H9 (cell line): ENCODE measurements at regions not wholly inside any gene's neighbourhood (a gene's known extent, or its start where the extent isn't known, plus 50 kb on each side); places are given as distances from the start of the nearest gene placed in this dataset.

Experiments
- DNase-seq: peaks from one replicate; pipeline ENCODE4 v3.0.0-alpha.2; 2017
- H2AFZ ChIP-seq: one replicate; pipeline ENCODE4 v1.6.1; 2013; ENCODE audit warnings: mild to moderate bottlenecking, low read length, control low read depth, moderate library complexity
- H2AK5ac ChIP-seq: 2 replicates; pipeline ENCODE4 v1.6.1; 2013; ENCODE audit warnings: low read length, control low read depth, mixed read lengths; ENCODE audit not compliant: insufficient read length
- H2BK120ac ChIP-seq: one replicate; pipeline ENCODE4 v1.6.1; 2013; ENCODE audit warnings: low read depth, mild to moderate bottlenecking, low read length, control low read depth, inconsistent platforms; ENCODE audit not compliant: poor library complexity, severe bottlenecking
- H2BK12ac ChIP-seq: 2 replicates; pipeline ENCODE4 v1.6.1; 2013; ENCODE audit warnings: low read length, control low read depth, mixed read lengths, low read depth; ENCODE audit not compliant: insufficient read length
- H2BK15ac ChIP-seq: 2 replicates; pipeline ENCODE4 v1.6.1; 2013; ENCODE audit warnings: low read depth, low read length, control low read depth
- H2BK20ac ChIP-seq: one replicate; pipeline ENCODE4 v1.6.1; 2013; ENCODE audit warnings: low read depth, mild to moderate bottlenecking, low read length, control low read depth, inconsistent platforms; ENCODE audit not compliant: poor library complexity, severe bottlenecking
- H2BK5ac ChIP-seq: 2 replicates; pipeline ENCODE4 v1.6.1; 2013; ENCODE audit warnings: low read length, control low read depth, mixed read lengths; ENCODE audit not compliant: insufficient read length
- H3K14ac ChIP-seq: 2 replicates; pipeline ENCODE4 v1.6.1; 2013; ENCODE audit warnings: low read length, control low read depth; ENCODE audit not compliant: insufficient read depth
- H3K18ac ChIP-seq: 2 replicates; pipeline ENCODE4 v1.6.1; 2013; ENCODE audit warnings: low read depth, mild to moderate bottlenecking, mixed read lengths, low read length, control low read depth; ENCODE audit not compliant: insufficient read length
- H3K23ac ChIP-seq: 2 replicates; pipeline ENCODE4 v1.6.1; 2013; ENCODE audit warnings: low read length, control low read depth, mixed read lengths, low read depth; ENCODE audit not compliant: insufficient read length
- H3K23me2 ChIP-seq: 2 replicates; pipeline ENCODE4 v1.6.1; 2013; ENCODE audit warnings: low read depth, mild to moderate bottlenecking, mixed read lengths, low read length, control low read depth; ENCODE audit not compliant: insufficient read length, poor library complexity, severe bottlenecking
- H3K27ac ChIP-seq: 2 replicates; pipeline ENCODE4 v1.5.1; 2013; ENCODE audit warnings: low read length, control low read depth, mixed read lengths, low read depth; ENCODE audit not compliant: insufficient read length
- H3K27me3 ChIP-seq: 2 replicates; pipeline ENCODE4 v1.6.1; 2013; ENCODE audit warnings: low read length, control low read depth, inconsistent platforms; ENCODE audit not compliant: insufficient read depth
- H3K4ac ChIP-seq: 2 replicates; pipeline ENCODE4 v1.6.1; 2013; ENCODE audit warnings: low read depth, mild to moderate bottlenecking, control low read depth, inconsistent platforms, low read length, moderate library complexity
- H3K4me1 ChIP-seq: 2 replicates; pipeline ENCODE4 v1.6.1; 2013; ENCODE audit warnings: low read length, control low read depth, inconsistent platforms; ENCODE audit not compliant: insufficient read depth
- H3K4me2 ChIP-seq: 2 replicates; pipeline ENCODE4 v1.6.1; 2013; ENCODE audit warnings: low read length, control low read depth, mixed read lengths; ENCODE audit not compliant: insufficient read length, insufficient read depth
- H3K56ac ChIP-seq: 2 replicates; pipeline ENCODE4 v1.6.1; 2013; ENCODE audit warnings: low read depth, mild to moderate bottlenecking, mixed read lengths, low read length, control low read depth; ENCODE audit not compliant: insufficient read length
- H3K79me1 ChIP-seq: 2 replicates; pipeline ENCODE4 v1.6.1; 2013; ENCODE audit warnings: low read depth, mild to moderate bottlenecking, moderate library complexity, low read length, control low read depth, inconsistent platforms; ENCODE audit not compliant: insufficient read depth, poor library complexity, severe bottlenecking
- H3K79me2 ChIP-seq: 2 replicates; pipeline ENCODE4 v1.6.1; 2013; ENCODE audit warnings: low read length, control low read depth, inconsistent platforms; ENCODE audit not compliant: insufficient read depth
- H3K9ac ChIP-seq: 2 replicates; pipeline ENCODE4 v1.6.1; 2013; ENCODE audit warnings: low read length, control low read depth, mixed read lengths; ENCODE audit not compliant: insufficient read length; ENCODE audit errors: extremely low read depth
- H3K9me3 ChIP-seq: one replicate; pipeline ENCODE4 v1.6.1; 2013; ENCODE audit warnings: low read depth, low read length, inconsistent platforms; ENCODE audit not compliant: control insufficient read depth
- H3T11ph ChIP-seq: one replicate; pipeline ENCODE4 v1.6.1; 2013; ENCODE audit warnings: mild to moderate bottlenecking, low read length, control low read depth, inconsistent platforms
- H4K20me1 ChIP-seq: one replicate; pipeline ENCODE4 v1.6.1; 2013; ENCODE audit not compliant: control insufficient read depth, insufficient read length, insufficient read depth
- H4K5ac ChIP-seq: 2 replicates; pipeline ENCODE4 v1.6.1; 2013; ENCODE audit warnings: low read depth, mild to moderate bottlenecking, mixed read lengths, low read length, control low read depth; ENCODE audit not compliant: insufficient read length
- H4K8ac ChIP-seq: replicated peaks from 2 replicates; pipeline ENCODE4 v1.6.1; 2013; ENCODE audit warnings: low read length, control low read depth, mixed read lengths, low read depth; ENCODE audit not compliant: insufficient read length
- H4K91ac ChIP-seq: 2 replicates; pipeline ENCODE4 v1.6.1; 2013; ENCODE audit warnings: low read depth, mild to moderate bottlenecking, moderate library complexity, mixed read lengths, low read length, control low read depth; ENCODE audit not compliant: insufficient read length
- H3K27ac Mint-ChIP-seq, 3 experiments: 2 replicates in 2 of 3; 3 replicates in 1 of 3; pipeline ENCODE4 v1.8.0; 2020 to 2021; ENCODE audit warnings: mixed read lengths in 3 of 3, mild to moderate bottlenecking in 1 of 3, moderate library complexity in 1 of 3
- H3K27me3 Mint-ChIP-seq: 2 replicates; pipeline ENCODE4 v1.8.0; 2021; ENCODE audit warnings: low read depth, mild to moderate bottlenecking, moderate library complexity, mixed read lengths
- H3K36me3 Mint-ChIP-seq, 3 experiments: 2 replicates in 2 of 3; 3 replicates in 1 of 3; pipeline ENCODE4 v1.8.0; 2020 to 2021; ENCODE audit warnings: low read depth in 3 of 3, mixed read lengths in 3 of 3; ENCODE audit not compliant: insufficient read depth in 1 of 3
- H3K4me1 Mint-ChIP-seq, 2 experiments: 2 replicates each; pipeline ENCODE4 v1.8.0; 2020; ENCODE audit warnings: mixed read lengths in 2 of 2
- H3K4me3 Mint-ChIP-seq, 2 experiments: 2 replicates in 1 of 2; 3 replicates in 1 of 2; pipeline ENCODE4 v1.8.0; 2020 to 2021; ENCODE audit warnings: mild to moderate bottlenecking in 2 of 2, mixed read lengths in 2 of 2, moderate library complexity in 1 of 2
- H3K9me3 Mint-ChIP-seq, 2 experiments: 2 replicates in 1 of 2; 3 replicates in 1 of 2; pipeline ENCODE4 v1.8.0; 2020; ENCODE audit warnings: mild to moderate bottlenecking in 2 of 2, mixed read lengths in 2 of 2, moderate library complexity in 1 of 2
- CTCF ChIP-seq: fragments of 200-600 bp; sonication (generic); conservative IDR thresholded peaks from 3 replicates; pipeline ENCODE4 v1.8.0; 2021; ENCODE audit warnings: antibody characterized with exemption, mild to moderate bottlenecking
- WGBS: extraction: QIAGEN DNeasy Blood & Tissue Kit; methylation state at CpG from one replicate; pipeline ENCODE4 v1.1.7; 2013; ENCODE audit warnings: missing lambda C conversion rate, low lambda C conversion rate, mixed read lengths; ENCODE audit not compliant: insufficient read length; ENCODE audit errors: extremely low coverage; 5-methylcytosine and 5-hydroxymethylcytosine counted together

DNA sequence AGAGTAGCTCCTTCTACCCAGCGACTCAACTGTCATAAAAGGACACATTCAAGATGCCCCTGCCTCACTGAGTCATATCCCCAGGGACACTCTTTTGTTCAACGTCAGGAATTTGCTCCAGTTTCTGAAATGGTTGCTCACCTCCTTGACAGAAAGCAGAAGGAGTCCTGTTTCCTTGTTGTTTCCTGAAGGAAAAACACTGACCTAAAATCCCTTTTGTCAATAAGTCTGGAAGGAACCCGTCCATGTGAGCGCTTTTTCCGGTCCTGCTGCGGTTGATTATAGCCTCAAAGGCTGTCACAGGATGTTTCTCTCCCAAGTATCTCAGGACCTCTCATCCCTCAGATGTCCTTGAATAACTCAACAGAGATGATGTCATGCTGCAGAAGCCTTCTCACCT is 113.6 kb upstream of the PLEKHG1 start:
- Histone ChIP-seq H3K4ac (no peak overlapping the region), H3K27me3 (no peaks in the 10 kb centered on the region), H2AK5ac (no peak overlapping the region), H2BK12ac (no peak overlapping the region), H3K18ac (no peak overlapping the region), H4K20me1 (no peaks in the 10 kb centered on the region), H4K91ac (no peak overlapping the region), H3K9me3 (no peaks in the 10 kb centered on the region), H2BK15ac (no peak overlapping the region), H3K4me2 (no peak overlapping the region), H2BK120ac (no peak overlapping the region), H3K23me2 (no peaks in the 10 kb centered on the region), H2AFZ (no peak overlapping the region), H3K4me1 (no peaks in the 10 kb centered on the region), H3K56ac (no peak overlapping the region), H2BK20ac (no peak overlapping the region), H3K27ac (no peak overlapping the region), H3T11ph (no peak overlapping the region), H4K5ac (no peak overlapping the region), H3K79me1 (no peaks in the 10 kb centered on the region), H3K23ac (no peak overlapping the region), H3K14ac (no peak overlapping the region), H2BK5ac (no peak overlapping the region), H4K8ac (no peak overlapping the region), H3K79me2 (no peaks in the 10 kb centered on the region), H3K9ac (no peak overlapping the region)
- Mint-ChIP-seq H3K4me1 (no peaks in the 10 kb centered on the region), H3K27ac (no peak overlapping the region), H3K27me3 (peaks cover 7% of the 10 kb centered on the region), H3K36me3 (peaks cover 0 to 14% (median 0%) of the 10 kb centered on the region in 3 experiments; a peak in 3 of 7 replicates), H3K9me3 (peaks cover 8 to 12% of the 10 kb centered on the region in 2 experiments; a peak in 3 of 5 replicates), H3K4me3 (no peak overlapping the region)
- no peak for TF ChIP-seq CTCF
- no peak for DNase-seq
- no CpG with 5 or more reads among the region's 6 CpGs for WGBS
